Cardiac muscle cell (in vitro differentiated cells and primary cell): ENCODE measurements at regions not wholly inside any gene's neighbourhood (a gene's known extent, or its start where the extent isn't known, plus 50 kb on each side); places are given as distances from the start of the nearest gene placed in this dataset.

Source experiments
- DNase-seq, 2 donors: peaks; one replicate each; pipeline versions ENCODE4 v3.0.0 to v3.0.0-alpha.2; 2010 to 2017; ENCODE audit warnings: low read depth in 1 of 2, low spot score in 1 of 2
- H3K27ac ChIP-seq: fragments of 200-600 bp; sonication (generic); 2 replicates; pipeline ENCODE4 v1.5.1; 2016
- H3K27me3 ChIP-seq: fragments of 200-600 bp; sonication (generic); 2 replicates; pipeline ENCODE4 v1.6.0; 2016; ENCODE audit warnings: control low read depth
- H3K36me3 ChIP-seq: fragments of 200-600 bp; sonication (generic); 2 replicates; pipeline ENCODE4 v1.5.1; 2016; ENCODE audit warnings: control low read depth
- H3K4me1 ChIP-seq: fragments of 200-600 bp; sonication (generic); 2 replicates; pipeline ENCODE4 v1.8.1; 2017; ENCODE audit warnings: low read depth, mild to moderate bottlenecking, mixed run types
- H3K4me3 ChIP-seq: fragments of 200-600 bp; sonication (generic); 2 replicates; pipeline ENCODE4 v1.5.1; 2016; ENCODE audit warnings: mild to moderate bottlenecking
- H3K9me3 ChIP-seq: fragments of 200-600 bp; sonication (generic); 2 replicates; pipeline ENCODE4 v1.5.1; 2017; ENCODE audit warnings: low read depth, mild to moderate bottlenecking, control low read depth
- TF ChIP-seq, protein P1 (sequence below): IDR thresholded peaks from 2 replicates; pipeline ENCODE4 v1.5.1; 2012; ENCODE audit warnings: low read depth, mild to moderate bottlenecking, low read length

DNA sequence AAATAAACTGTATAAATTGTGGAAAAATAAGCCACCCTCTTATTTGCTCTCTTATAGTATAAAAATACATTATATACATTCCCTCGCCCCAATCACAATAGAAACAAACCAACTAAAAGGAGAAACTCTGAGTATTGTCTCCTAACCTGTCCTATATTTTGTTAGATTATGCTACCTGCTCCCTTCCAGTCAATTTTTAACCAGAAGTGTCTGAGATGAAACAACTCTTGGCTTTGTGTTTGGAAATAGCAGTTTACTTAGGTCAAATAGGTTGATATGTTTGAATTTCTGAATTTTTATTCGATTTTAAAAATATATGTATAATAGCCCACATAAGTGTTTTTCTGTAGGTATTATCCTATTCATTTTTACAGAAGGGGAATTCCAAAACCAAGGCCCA, 475.0 kb upstream of the ZNF462 start:
- DNase-seq = no peak
- no peaks in the 10 kb centered on the region for H3K27me3 ChIP-seq
- H3K36me3 ChIP-seq = no peaks in the 10 kb centered on the region
- H3K4me1 ChIP-seq = no peaks in the 10 kb centered on the region
- TF ChIP-seq, protein P1, sequence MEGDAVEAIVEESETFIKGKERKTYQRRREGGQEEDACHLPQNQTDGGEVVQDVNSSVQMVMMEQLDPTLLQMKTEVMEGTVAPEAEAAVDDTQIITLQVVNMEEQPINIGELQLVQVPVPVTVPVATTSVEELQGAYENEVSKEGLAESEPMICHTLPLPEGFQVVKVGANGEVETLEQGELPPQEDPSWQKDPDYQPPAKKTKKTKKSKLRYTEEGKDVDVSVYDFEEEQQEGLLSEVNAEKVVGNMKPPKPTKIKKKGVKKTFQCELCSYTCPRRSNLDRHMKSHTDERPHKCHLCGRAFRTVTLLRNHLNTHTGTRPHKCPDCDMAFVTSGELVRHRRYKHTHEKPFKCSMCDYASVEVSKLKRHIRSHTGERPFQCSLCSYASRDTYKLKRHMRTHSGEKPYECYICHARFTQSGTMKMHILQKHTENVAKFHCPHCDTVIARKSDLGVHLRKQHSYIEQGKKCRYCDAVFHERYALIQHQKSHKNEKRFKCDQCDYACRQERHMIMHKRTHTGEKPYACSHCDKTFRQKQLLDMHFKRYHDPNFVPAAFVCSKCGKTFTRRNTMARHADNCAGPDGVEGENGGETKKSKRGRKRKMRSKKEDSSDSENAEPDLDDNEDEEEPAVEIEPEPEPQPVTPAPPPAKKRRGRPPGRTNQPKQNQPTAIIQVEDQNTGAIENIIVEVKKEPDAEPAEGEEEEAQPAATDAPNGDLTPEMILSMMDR = no peak
- H3K9me3 ChIP-seq = no peaks in the 10 kb centered on the region
- H3K4me3 ChIP-seq = no peak overlapping the region
- H3K27ac ChIP-seq = no peak overlapping the region

DNA sequence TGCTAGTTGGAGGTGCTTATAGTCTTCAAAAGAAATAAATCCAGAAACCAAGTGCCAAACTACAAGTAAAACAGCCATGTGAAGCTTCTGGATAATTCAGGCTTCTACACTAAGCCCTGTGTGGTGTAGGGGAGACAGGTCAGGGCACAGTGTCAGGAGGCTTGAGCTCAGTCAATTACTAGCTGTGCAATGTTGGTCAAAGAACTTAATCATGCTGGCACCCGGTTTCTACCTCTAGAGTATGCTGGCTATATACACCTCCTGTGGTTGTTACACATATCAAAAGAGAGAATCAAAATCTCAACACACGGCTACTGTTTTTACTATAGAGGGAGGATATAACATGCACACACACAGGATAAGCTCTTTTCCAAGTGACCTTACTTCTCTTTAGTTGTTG, 469.7 kb upstream of the ZNF462 start:
- Histone ChIP-seq H3K27ac (no peak overlapping the region), H3K36me3 (no peaks in the 10 kb centered on the region)

GRCh38 chr9:106400170-106400569, 462.8 kb upstream of the ZNF462 start:
- TF ChIP-seq, protein P1 = no peak
- Histone ChIP-seq H3K4me1 (no peaks in the 10 kb centered on the region), H3K27me3 (no peaks in the 10 kb centered on the region), H3K4me3 (no peak overlapping the region), H3K27ac (no peak overlapping the region), H3K36me3 (no peaks in the 10 kb centered on the region), H3K9me3 (no peaks in the 10 kb centered on the region)
- no peak for DNase-seq

More for the DNA sequence above, 469.7 kb upstream of the ZNF462 start:
- Histone ChIP-seq H3K27me3 (no peaks in the 10 kb centered on the region), H3K4me1 (no peaks in the 10 kb centered on the region), H3K9me3 (no peaks in the 10 kb centered on the region), H3K4me3 (no peak overlapping the region)
- TF ChIP-seq, protein P1 = no peak
- no peak for DNase-seq

GRCh38 chr9:106400950-106401349, 462.0 kb upstream of the ZNF462 start:
- Histone ChIP-seq H3K27me3 (no peaks in the 10 kb centered on the region), H3K4me1 (no peaks in the 10 kb centered on the region), H3K36me3 (no peaks in the 10 kb centered on the region), H3K4me3 (no peak overlapping the region), H3K27ac (no peak overlapping the region), H3K9me3 (no peaks in the 10 kb centered on the region)
- DNase-seq = no peak
- TF ChIP-seq, protein P1 = no peak

- H3K4me1 ChIP-seq = no peaks in the 10 kb centered on the region
- TF ChIP-seq, protein P1 = no peak
- H3K27ac ChIP-seq = no peak overlapping the region
- no peaks in the 10 kb centered on the region for H3K27me3 ChIP-seq
- no peak overlapping the region for H3K4me3 ChIP-seq
- no peaks in the 10 kb centered on the region for H3K36me3 ChIP-seq
- no peaks in the 10 kb centered on the region for H3K9me3 ChIP-seq
- DNase-seq = no peak
These were observed 459.9 kb upstream of the ZNF462 start for GRCh38 chr9:106403081-106403480.

- Histone ChIP-seq H3K36me3 (no peaks in the 10 kb centered on the region), H3K4me3 (no peak overlapping the region), H3K27me3 (no peaks in the 10 kb centered on the region), H3K4me1 (no peaks in the 10 kb centered on the region), H3K27ac (no peak overlapping the region), H3K9me3 (no peaks in the 10 kb centered on the region)
- TF ChIP-seq, protein P1 = no peak
- no peak for DNase-seq
These were observed 458.8 kb upstream of the ZNF462 start for GRCh38 chr9:106404137-106404536.
